ENCODE measurements at regions not wholly inside any gene's neighbourhood (a gene's known extent, or its start where the extent isn't known, plus 50 kb on each side); places are given as distances from the start of the nearest gene placed in this dataset.

DNA sequence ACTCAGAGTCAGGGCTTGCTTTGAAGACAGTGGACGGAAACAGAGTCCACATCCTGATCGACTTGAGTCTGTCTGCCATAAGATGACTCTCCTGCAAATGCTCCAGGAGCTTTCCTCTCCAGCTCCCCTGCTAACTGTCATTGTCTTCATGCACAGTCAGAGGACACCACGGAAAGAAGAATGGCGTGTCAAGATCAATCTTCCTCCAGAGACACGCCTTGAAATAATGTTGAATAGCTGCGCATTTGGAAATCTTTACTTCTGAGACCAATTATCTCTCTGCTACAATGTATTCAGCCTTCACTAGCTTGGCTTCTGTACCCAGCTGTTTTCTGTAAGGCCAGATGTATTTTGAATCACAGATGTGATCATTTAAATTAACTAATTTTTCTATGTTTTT lies 457.2 kb downstream of the CDH2 start:
- TF ChIP-seq CTCF (IDR thresholded peaks at IDR 0.05; ENCODE audit: insufficient read depth, low read length) (no peak), POLR2AphosphoS5 (IDR thresholded peaks at IDR 0.05; ENCODE audit: low read depth) (no peak), REST (IDR thresholded peaks at IDR 0.05; ENCODE audit: insufficient replicate concordance, low read depth) (no peak)

Data from HL-60 (cell line).